SU-DHL-6 (cell line): ENCODE measurements at regions not wholly inside any gene's neighbourhood (a gene's known extent, or its start where the extent isn't known, plus 50 kb on each side); places are given as distances from the start of the nearest gene placed in this dataset.
"Not testable (repeated sequence)": the region's sequence is repeated elsewhere in the genome, so short reads cannot be mapped to it uniquely, and the experiment has no call there.

Experiments used
- CTCF ChIP-seq: fragments of 200-600 bp; sonication (generic); IDR thresholded peaks from one replicate; pipeline ENCODE4 v1.5.1; 2017; ENCODE audit warnings: antibody characterized with exemption, mild to moderate bottlenecking, low read length, moderate library complexity; ENCODE audit not compliant: insufficient read depth, poor library complexity, severe bottlenecking
- EZH2phosphoT487 ChIP-seq: fragments of 200-600 bp; sonication (generic), shearing (Covaris generic); conservative IDR thresholded peaks from 2 replicates; pipeline ENCODE4 v1.6.1; 2018; ENCODE audit warnings: mild to moderate bottlenecking, antibody characterized with exemption, low read length, moderate library complexity, mixed read lengths

GRCh38 chr9:85805134-85806005 lies 63.6 kb upstream of the AGTPBP1 start:
- TF ChIP-seq CTCF, EZH2phosphoT487: not testable (repeated sequence)
